ENCODE measurements at regions not wholly inside any gene's neighbourhood (a gene's known extent, or its start where the extent isn't known, plus 50 kb on each side); places are given as distances from the start of the nearest gene placed in this dataset.

DNA sequence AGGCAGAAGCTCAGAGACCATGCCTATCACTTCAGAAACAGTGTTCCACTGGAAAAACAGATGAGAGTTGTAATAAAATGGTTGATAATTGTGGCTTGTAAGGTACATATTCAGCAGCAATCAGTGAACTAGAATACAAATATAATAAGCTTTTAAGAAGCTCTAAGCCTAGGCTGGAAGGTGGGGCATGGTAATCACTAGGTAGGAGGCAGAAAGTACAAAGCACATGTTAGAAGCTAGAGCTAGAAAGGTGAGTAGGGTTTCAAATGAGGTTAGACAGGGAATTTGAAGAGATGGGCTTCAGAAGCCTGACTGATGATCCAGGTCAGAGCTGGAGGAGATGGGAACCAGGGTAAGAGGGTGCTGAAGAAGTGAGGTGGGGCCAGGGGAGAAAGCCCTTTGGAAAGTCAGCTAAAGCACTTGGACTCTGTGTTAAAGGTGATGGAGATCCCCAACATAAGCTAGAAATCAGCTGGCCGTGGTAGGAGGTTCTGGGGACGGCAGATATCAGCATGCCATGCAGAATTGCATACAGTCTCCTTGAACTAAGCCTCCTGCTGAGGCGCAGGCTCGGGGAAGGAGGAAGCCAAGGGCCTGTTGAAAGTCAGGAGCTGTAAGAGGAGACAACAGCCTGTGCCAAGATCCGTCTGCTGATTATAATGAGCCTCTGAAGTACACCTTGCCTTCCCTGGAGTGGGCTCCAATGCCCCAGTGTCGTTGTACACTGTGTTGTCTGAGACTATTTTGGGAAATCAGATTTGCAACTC is 659.4 kb downstream of the BCL11B start:
- FAIRE-seq (no peak), DNase-seq (ENCODE audit: insufficient read length, low spot score) (no peak)
- TF ChIP-seq, protein P1, sequence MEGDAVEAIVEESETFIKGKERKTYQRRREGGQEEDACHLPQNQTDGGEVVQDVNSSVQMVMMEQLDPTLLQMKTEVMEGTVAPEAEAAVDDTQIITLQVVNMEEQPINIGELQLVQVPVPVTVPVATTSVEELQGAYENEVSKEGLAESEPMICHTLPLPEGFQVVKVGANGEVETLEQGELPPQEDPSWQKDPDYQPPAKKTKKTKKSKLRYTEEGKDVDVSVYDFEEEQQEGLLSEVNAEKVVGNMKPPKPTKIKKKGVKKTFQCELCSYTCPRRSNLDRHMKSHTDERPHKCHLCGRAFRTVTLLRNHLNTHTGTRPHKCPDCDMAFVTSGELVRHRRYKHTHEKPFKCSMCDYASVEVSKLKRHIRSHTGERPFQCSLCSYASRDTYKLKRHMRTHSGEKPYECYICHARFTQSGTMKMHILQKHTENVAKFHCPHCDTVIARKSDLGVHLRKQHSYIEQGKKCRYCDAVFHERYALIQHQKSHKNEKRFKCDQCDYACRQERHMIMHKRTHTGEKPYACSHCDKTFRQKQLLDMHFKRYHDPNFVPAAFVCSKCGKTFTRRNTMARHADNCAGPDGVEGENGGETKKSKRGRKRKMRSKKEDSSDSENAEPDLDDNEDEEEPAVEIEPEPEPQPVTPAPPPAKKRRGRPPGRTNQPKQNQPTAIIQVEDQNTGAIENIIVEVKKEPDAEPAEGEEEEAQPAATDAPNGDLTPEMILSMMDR (IDR thresholded peaks at IDR 0.05; ENCODE audit: insufficient read depth, missing control alignments) = no peak

DNA sequence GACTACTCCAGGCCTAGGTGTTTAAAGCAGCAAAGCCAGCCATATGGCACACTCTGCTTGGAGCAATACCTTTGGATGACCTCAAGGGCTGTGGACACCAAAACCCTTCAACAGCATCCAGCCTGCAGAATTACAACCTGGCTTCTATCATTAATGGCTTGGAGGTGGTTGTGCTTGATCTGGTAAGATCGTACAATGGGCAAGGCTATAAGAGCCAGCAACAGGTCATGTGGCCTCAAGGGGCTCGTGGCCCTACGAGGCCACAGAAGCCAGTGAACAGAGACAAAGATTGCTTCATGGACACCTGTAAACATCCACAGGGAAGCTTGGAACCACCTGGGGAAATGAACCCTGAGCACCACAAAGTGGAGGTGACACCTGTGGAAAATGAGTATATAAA is 657.3 kb downstream of the BCL11B start:
- no peak for DNase-seq (ENCODE audit: insufficient read length, low spot score)
- FAIRE-seq = no peak
- TF ChIP-seq, protein P1 (IDR thresholded peaks at IDR 0.05; ENCODE audit: insufficient read depth, missing control alignments) = no peak

DNA sequence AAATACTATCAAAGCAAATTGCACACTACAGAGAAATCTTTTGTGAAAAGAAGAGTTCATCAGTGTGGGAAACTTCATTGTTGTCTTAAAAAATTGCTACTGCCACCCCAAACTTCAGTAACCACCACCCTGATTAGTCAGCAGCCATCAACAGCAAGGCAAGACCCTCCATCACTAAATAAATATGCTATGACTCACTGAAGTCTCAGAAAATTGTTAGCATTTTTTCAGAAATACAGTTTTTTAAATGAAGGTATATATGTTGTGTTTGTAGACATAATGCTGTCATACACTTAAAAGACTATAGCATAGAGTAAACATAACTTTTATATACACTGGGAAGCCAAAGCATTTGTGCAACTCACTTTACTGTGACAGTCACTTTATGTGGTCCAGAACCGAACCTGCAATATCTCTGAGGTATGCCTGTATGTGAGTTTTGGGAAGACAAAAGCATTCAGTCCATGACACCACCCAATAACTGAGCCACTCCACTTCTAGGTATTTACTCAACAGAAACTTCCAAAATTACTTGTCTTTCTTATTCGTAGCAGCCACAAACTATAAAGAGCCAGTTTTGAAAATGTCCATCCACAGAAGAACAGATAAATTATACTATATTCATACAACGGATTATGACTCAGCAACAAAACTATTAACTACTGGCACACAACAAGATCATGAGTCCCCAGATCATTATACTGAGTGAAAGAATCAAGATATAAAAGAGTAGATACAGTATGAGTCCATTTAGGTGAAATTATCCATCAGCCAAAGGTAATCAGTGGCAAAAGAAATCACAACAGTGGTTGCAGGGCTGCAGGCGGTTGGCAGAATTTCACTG is 649.6 kb downstream of the BCL11B start:
- TF ChIP-seq, protein P1 (IDR thresholded peaks at IDR 0.05; ENCODE audit: insufficient read depth, missing control alignments) = no peak
- no peak for FAIRE-seq
- DNase-seq (ENCODE audit: insufficient read length, low spot score) = no peak

DNA sequence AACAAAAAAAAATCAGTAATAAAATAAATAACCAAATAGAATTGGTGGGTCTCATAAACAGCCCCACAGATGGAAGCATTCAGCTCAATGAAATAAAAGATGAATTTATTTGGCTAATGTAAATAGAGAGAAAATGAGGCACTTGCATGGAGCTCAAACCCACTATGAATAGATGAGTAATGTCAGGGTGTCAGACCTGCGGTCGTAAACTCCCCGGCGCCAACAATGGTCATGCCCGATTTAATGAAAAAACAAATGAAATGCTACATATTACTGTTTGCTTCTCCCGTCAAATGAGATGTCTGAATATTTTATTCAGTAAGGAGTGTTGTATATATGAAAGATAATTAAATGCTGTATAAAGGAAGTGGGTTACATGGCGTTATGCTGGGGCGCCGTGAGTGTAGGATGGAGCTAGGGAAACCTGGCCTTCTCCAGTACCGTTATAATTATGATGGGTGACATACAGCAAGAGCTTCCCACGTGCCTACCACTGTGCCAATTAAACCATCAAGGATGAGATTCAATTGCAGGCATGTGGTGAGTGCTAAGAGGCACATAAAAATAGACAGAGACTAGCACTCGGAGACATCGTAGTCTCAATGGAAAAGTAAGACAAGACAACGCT is 648.1 kb downstream of the BCL11B start:
- DNase-seq (ENCODE audit: insufficient read length, low spot score) (no peak), FAIRE-seq (no peak)
- TF ChIP-seq, protein P1 (IDR thresholded peaks at IDR 0.05; ENCODE audit: insufficient read depth, missing control alignments) = no peak

DNA sequence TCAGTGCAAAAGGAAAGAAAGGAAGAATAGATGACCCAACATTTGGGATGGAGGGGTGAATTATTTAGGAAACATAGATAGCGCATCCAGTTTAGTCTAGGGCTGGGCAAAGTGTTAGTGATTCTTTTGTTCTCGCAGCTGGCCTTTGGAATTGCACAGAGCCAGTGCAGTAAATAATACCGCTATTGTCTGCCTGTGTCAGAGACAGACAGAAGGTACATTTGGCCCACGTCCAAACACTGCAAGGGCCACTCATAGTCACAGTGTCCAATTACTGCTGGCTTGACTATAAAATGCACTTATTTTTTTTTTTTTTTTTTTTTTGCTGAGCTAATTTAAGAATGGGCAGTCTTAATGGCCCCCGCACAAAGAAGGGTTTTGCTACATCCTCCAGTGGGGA is 638.6 kb downstream of the BCL11B start:
- FAIRE-seq (no peak), DNase-seq (ENCODE audit: insufficient read length, low spot score) (no peak)
- TF ChIP-seq, protein P1 (IDR thresholded peaks at IDR 0.05; ENCODE audit: insufficient read depth, missing control alignments) = no peak

DNA sequence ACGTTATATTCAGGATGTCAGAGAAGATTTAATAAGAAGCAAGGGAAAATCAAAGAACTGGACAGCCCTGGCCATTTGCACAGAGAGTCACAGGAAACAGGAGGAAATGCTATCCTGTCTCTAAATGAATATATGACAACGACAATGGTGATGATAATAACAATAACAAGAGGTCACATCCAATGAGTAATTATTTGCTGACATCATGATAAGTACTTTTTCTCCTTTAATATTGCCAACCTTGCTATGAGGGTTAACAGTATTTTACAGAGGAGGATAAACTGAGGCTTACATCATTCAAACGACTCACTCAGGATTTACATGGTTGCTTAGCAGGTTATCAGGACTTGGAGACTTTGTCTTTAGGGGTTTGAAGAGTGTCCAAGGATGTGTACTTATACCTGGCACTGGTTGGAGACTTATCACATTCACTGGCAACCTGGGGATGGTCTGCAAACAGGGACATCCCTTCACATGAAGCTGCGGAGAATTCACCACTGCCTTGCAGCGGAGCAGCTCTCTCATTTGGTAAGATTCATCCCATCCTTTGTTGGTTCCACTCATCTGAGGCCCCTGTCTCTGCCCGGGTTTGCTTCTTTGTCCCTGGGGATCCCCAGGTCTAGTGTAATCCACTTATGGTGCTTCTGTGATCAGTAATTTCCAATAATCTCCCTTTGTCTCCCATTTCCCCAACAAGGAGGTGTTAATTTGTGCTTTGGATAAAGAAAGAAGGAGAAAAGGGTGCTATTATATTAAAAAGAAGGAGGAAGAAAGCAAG is 637.8 kb downstream of the BCL11B start:
- DNase-seq (ENCODE audit: insufficient read length, low spot score) (no peak), FAIRE-seq (no peak)

More for the DNA sequence above, 637.8 kb downstream of the BCL11B start:
- TF ChIP-seq, protein P1 (IDR thresholded peaks at IDR 0.05; ENCODE audit: insufficient read depth, missing control alignments) = no peak
